ENCODE measurements at regions not wholly inside any gene's neighbourhood (a gene's known extent, or its start where the extent isn't known, plus 50 kb on each side); places are given as distances from the start of the nearest gene placed in this dataset.

DNA sequence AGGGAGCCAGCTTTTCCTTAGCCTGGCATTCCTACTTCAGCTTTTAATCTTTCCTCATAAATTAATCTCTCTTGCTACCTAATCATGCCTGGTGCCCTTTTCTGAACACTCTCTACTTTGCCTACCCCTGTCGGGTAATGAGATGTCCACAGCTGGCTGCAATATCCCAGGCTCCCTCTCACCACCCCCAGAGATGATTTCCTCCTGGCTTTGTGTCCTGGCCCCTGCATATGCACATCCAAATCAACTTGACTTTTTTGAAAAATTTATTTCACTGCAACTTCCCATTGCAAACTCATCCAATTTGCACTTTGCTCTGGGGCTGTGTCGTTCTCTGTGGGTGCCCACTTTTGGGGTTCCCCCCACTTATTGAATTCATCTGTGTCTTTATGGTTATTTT lies 218.1 kb upstream of the SKOR2 start:
- TF ChIP-seq, protein P1, sequence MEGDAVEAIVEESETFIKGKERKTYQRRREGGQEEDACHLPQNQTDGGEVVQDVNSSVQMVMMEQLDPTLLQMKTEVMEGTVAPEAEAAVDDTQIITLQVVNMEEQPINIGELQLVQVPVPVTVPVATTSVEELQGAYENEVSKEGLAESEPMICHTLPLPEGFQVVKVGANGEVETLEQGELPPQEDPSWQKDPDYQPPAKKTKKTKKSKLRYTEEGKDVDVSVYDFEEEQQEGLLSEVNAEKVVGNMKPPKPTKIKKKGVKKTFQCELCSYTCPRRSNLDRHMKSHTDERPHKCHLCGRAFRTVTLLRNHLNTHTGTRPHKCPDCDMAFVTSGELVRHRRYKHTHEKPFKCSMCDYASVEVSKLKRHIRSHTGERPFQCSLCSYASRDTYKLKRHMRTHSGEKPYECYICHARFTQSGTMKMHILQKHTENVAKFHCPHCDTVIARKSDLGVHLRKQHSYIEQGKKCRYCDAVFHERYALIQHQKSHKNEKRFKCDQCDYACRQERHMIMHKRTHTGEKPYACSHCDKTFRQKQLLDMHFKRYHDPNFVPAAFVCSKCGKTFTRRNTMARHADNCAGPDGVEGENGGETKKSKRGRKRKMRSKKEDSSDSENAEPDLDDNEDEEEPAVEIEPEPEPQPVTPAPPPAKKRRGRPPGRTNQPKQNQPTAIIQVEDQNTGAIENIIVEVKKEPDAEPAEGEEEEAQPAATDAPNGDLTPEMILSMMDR (IDR thresholded peaks at IDR 0.05) = no peak
- TF ChIP-seq ZFX (IDR thresholded peaks at IDR 0.05; ENCODE audit: borderline replicate concordance) = no peak
